Mucosa of descending colon (tissue), 3 donors: ENCODE measurements at regions not wholly inside any gene's neighbourhood (a gene's known extent, or its start where the extent isn't known, plus 50 kb on each side); places are given as distances from the start of the nearest gene placed in this dataset.

Source experiments
- ATAC-seq: fragments of 200-7000 bp; cut with Tn5 transposase; one replicate; pipeline ENCODE4 v1.9.1; 2020; ENCODE audit warnings: mild to moderate bottlenecking, moderate library complexity
- DNase-seq, 3 donors: peaks; one replicate each; pipeline ENCODE4 v3.0.0-alpha.2; 2020
- H3K36me3 ChIP-seq: fragments of 200-600 bp; one replicate; pipeline ENCODE4 v1.8.0; 2021; ENCODE audit warnings: low read depth, mild to moderate bottlenecking
- H3K4me1 ChIP-seq: fragments of 200-600 bp; one replicate; pipeline ENCODE4 v1.8.0; 2021; ENCODE audit warnings: low read depth, mild to moderate bottlenecking
- H3K4me3 ChIP-seq: fragments of 200-600 bp; one replicate; pipeline ENCODE4 v1.8.0; 2021; ENCODE audit warnings: mild to moderate bottlenecking
- H3K9me3 ChIP-seq: fragments of 200-600 bp; one replicate; pipeline ENCODE4 v1.8.0; 2021; ENCODE audit warnings: mild to moderate bottlenecking
- intact Hi-C, 2 donors: fragments of 100-400 bp; cut with DNase I in 1 of 2; cut with micrococcal nuclease in 1 of 2; formaldehyde crosslinking; loops; one replicate each; pipeline versions ENCODE4 v1.11.0 to v1.11.1; 2022; cut with DNase I, micrococcal nuclease
- TF ChIP-seq, protein P1 (sequence below): fragments of 200-600 bp; IDR thresholded peaks from one replicate; pipeline ENCODE4 v1.8.0; 2022; ENCODE audit warnings: antibody characterized with exemption, mild to moderate bottlenecking
- donor health status: DM: no; HTN: no; CAD: no; lungs with moderate emphysema.
- donor health status: DM: no; HTN: no; CAD: no.
- donor health status: DM: no; HTN: yes; CAD: no.

DNA sequence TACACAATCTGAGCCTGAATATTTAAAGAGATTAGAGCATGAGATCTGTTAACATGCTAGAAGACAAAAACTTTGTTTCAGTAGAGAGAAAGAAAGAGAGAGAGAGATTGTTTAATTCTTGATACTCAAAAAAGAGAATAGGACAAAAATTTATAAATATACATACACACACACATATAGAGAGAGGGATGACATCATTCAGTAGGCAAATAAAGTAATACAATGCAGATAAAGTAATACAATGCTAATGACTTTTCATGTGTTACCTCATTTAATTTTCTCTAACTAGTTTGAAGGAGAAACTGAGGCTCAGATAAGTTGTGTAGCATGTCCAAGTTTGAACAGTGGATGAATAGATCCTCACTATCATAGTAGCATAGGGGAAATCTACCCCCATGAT is 286.4 kb downstream of the CMPK2 start:
- H3K36me3 ChIP-seq, result no peaks in the 10 kb centered on the region
- DNase-seq (no peak), ATAC-seq (no peak)
- no peak overlapping the region for H3K4me3 ChIP-seq
- H3K9me3 ChIP-seq, result no peaks in the 10 kb centered on the region
- TF ChIP-seq, protein P1, sequence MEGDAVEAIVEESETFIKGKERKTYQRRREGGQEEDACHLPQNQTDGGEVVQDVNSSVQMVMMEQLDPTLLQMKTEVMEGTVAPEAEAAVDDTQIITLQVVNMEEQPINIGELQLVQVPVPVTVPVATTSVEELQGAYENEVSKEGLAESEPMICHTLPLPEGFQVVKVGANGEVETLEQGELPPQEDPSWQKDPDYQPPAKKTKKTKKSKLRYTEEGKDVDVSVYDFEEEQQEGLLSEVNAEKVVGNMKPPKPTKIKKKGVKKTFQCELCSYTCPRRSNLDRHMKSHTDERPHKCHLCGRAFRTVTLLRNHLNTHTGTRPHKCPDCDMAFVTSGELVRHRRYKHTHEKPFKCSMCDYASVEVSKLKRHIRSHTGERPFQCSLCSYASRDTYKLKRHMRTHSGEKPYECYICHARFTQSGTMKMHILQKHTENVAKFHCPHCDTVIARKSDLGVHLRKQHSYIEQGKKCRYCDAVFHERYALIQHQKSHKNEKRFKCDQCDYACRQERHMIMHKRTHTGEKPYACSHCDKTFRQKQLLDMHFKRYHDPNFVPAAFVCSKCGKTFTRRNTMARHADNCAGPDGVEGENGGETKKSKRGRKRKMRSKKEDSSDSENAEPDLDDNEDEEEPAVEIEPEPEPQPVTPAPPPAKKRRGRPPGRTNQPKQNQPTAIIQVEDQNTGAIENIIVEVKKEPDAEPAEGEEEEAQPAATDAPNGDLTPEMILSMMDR, result no peak
- H3K4me1 ChIP-seq, result no peaks in the 10 kb centered on the region
- intact Hi-C loops, result no loop called here

DNA sequence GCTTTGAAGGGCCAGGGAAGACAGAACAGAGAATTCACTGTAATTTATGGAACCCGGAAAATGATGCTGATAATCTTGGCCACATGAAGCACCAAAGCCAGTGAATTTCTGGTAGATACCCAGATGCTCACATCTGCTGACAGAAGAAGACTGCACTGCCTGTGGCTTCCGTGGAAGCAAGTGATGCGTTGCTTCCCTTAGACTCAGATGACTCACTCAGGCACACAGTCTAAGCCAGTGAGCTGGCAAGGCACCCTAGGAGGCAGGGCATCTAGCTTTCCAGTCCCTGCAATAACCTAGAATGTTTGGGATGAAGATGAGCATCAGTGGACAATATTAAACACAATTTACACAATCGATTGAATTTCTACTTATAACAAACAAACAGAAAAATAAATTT is 284.7 kb downstream of the CMPK2 start:
- H3K4me1 ChIP-seq, result no peaks in the 10 kb centered on the region
- no peaks in the 10 kb centered on the region for H3K36me3 ChIP-seq
- no peak overlapping the region for H3K4me3 ChIP-seq
- no peaks in the 10 kb centered on the region for H3K9me3 ChIP-seq
- no peak for ATAC-seq
- TF ChIP-seq, protein P1, result no peak
- no peak for DNase-seq
- intact Hi-C loops, result no loop called here

DNA sequence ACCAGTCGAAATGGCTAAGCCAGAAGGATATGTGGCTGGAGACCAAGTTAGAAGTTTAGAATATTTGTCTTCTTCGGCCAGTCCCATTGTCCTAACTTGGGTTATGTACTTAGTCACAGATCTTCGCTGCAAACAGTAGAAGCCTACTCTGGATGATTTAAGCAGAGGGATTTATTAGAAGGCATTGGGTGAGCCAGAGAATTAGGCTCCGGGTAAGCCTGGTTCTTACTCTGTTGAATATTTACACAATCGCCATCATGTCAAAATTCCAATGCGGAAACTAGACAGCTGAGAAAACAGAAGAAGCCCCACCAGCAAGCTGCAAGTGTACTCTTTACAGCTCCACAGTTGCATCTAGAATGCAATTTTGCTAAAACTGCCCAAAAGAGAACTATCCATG is 276.6 kb downstream of the CMPK2 start:
- Histone ChIP-seq H3K4me1 (no peaks in the 10 kb centered on the region), H3K36me3 (no peaks in the 10 kb centered on the region), H3K9me3 (no peaks in the 10 kb centered on the region), H3K4me3 (no peak overlapping the region)
- DNase-seq (no peak), ATAC-seq (no peak)
- intact Hi-C loops, result no loop called here
- TF ChIP-seq, protein P1, result no peak

DNA sequence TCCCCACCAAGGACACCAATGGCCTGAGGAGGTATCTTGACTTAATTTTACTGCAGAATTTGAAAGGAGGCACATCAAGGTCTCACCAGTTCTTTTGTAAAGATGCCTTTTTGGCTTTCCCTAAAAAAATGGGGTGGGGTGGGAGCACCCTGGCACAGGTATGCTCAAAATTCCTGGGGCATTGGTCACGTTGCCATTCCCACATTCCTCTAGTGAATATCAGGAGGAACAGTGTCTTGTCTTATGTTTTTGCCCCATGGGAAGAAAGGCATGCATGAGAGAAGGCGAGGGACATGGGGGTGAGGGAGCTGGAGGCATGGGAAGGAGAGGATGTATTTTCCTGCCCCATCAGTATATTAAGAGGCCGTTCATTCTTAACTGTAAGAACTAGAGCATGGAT is 275.3 kb downstream of the CMPK2 start:
- intact Hi-C loops, result no loop called here
- no peak for ATAC-seq
- Histone ChIP-seq H3K4me1 (no peaks in the 10 kb centered on the region), H3K36me3 (no peaks in the 10 kb centered on the region), H3K4me3 (no peak overlapping the region), H3K9me3 (no peaks in the 10 kb centered on the region)
- TF ChIP-seq, protein P1, result no peak
- no peak for DNase-seq

DNA sequence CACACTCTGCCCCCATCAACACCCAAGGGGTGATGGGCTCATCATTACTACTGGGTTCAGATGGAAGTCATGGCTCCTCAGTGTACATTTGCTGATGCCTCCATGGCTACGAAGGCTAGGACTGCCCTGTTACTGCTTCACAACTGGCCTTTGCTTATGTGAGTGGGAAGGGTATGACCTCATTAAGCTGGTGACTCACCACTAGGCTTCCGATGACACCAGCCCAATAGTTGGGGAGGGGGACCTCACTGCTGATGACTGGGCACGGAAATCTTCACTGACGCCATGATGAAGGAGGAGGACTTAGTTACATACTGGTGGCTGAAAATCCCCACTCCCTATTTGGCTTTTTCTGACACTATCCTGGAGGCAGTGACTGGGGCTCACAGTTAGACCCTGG is 263.2 kb downstream of the CMPK2 start:
- no peak for ATAC-seq
- intact Hi-C loops, result no loop called here
- TF ChIP-seq, protein P1, result no peak
- Histone ChIP-seq H3K4me3 (no peak overlapping the region), H3K9me3 (no peaks in the 10 kb centered on the region), H3K4me1 (no peaks in the 10 kb centered on the region), H3K36me3 (no peaks in the 10 kb centered on the region)
- no peak for DNase-seq

DNA sequence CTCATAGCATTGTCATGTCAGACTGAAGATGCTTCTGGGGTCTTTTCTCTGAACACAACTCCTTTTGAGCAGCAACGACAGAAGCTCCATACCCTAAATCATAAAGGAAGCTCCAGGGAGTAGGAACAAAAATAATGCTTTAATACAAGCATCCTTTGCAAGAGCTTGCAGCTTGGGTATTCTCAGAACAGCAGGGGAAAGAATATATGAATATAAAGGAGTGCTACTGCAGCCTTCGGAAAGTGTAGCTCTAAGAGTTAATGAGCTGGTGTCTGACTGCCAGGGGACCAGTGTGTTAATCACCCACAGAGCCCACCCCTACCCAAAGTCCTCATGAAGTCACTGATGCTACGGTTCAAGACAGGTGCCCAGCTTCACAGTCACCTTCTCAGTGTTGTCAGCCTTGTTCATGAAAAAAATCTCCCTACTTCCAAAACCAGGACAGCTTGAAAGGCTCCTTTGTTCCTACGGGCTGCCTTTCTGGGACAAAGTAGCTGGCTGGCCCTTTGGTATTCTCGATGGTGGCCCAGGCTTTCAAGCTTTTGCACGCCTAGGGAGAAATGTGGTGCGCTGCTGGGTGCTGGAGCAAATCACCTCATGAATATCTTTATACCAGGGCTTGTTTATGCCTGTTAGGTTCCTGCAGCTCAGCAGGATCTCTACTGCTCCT is 259.7 kb downstream of the CMPK2 start:
- H3K4me1 ChIP-seq, result no peaks in the 10 kb centered on the region
- TF ChIP-seq, protein P1, result no peak
- ATAC-seq, result no peak
- no peaks in the 10 kb centered on the region for H3K36me3 ChIP-seq
- intact Hi-C loops, result no loop called here
- H3K4me3 ChIP-seq, result no peak overlapping the region
- no peaks in the 10 kb centered on the region for H3K9me3 ChIP-seq
- DNase-seq, result no peak
